TTC549 (cell line): ENCODE measurements at regions not wholly inside any gene's neighbourhood (a gene's known extent, or its start where the extent isn't known, plus 50 kb on each side); places are given as distances from the start of the nearest gene placed in this dataset.

Experiments
- FAIRE-seq: peaks from 2 replicates; lab custom pipeline; 2012; peaks lifted over from hg19 to GRCh38; lab: Jason Lieb, UNC

GRCh38 chr5:68748101-68748500 is 345.7 kb upstream of the SLC30A5 start:
- no peak for FAIRE-seq

DNA sequence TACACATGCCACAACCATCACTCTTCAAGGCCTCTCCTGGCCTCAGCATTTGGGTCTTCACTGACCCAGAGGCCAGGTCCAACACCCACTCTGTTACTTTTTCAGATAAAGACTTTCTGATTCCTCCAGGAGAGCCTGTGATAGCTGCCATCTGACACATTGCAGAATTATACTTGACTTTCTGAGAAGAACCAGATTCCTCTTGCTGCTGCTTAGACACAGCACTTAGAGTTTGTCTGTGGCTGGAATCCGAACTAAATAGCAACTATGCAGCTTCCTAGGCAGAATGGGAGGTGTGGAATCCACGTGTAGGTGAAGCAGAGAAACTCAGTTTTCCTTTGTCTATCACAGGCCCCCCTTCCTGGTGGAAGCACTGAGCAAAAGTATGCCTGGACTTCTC is 344.7 kb upstream of the SLC30A5 start:
- no peak for FAIRE-seq

GRCh38 chr5:68749631-68750030 is 344.2 kb upstream of the SLC30A5 start:
- no peak for FAIRE-seq

- FAIRE-seq: no peak
These were observed 342.2 kb upstream of the SLC30A5 start for GRCh38 chr5:68751661-68752060.

GRCh38 chr5:68754536-68754935 is 339.3 kb upstream of the SLC30A5 start:
- no peak for FAIRE-seq

DNA sequence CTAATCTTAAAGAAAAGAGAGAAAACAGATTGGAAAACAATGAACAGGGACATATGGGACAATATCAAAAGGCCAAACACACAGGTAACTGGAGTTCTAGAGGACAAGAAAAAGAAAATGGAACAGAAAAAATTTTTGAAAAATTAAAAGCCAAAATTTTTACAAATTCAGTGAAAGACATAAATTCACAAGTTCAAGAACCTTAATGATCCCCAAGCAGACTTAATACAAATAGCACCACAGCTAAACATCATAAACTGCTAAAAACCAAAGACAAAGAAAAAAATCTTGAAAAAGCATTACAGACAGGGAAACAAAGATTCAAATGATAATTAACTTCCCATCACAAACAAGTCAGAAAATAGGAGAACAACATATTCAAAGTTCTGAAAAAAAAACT is 338.5 kb upstream of the SLC30A5 start:
- FAIRE-seq: no peak

GRCh38 chr5:68757006-68757405 is 336.8 kb upstream of the SLC30A5 start:
- FAIRE-seq: no peak

GRCh38 chr5:68757626-68758212 is 336.1 kb upstream of the SLC30A5 start:
- no peak for FAIRE-seq

- FAIRE-seq: no peak
These were observed 334.2 kb upstream of the SLC30A5 start for GRCh38 chr5:68759593-68759992.

DNA sequence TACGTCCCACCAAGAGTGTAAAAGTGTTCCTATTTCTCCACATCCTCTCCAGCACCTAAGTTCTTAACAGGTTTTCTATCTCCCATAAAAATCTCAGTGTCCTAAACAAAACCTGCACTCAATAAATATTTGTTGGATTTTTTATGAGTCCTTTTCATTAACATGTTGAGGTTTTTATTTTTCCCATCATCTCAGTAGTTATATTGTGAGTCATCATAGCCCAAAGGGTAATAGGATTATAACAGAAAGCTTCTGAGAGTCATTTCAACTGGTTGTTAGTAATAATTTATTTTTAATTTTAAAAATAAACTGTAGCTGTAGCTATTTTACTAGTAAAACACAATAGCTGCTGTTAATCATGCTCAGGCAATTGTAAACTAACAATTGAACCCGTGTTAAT is 331.6 kb upstream of the SLC30A5 start:
- FAIRE-seq: no peak

GRCh38 chr5:68766952-68767464 is 326.8 kb upstream of the SLC30A5 start:
- FAIRE-seq: no peak

DNA sequence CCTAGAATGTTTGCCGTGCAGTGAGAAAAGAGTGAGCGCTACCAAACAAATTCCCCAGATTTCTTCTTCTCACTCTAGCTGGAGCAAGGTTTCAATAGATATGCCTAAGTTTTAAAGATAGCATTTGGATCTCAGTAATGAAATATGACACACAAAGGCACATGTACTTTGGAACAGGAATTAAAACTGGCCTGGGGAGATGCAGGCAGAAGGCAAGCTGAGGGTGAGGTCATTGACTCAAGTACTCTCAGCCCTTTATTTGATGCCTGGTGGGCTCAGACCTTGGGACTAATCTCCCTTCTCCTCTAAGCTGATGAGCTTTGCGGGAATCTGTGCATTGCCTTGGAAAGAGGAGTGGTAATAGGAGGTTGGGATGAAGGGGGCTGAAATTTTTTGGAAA is 323.3 kb upstream of the SLC30A5 start:
- no peak for FAIRE-seq

GRCh38 chr5:68771221-68771620 is 322.6 kb upstream of the SLC30A5 start:
- FAIRE-seq: no peak

DNA sequence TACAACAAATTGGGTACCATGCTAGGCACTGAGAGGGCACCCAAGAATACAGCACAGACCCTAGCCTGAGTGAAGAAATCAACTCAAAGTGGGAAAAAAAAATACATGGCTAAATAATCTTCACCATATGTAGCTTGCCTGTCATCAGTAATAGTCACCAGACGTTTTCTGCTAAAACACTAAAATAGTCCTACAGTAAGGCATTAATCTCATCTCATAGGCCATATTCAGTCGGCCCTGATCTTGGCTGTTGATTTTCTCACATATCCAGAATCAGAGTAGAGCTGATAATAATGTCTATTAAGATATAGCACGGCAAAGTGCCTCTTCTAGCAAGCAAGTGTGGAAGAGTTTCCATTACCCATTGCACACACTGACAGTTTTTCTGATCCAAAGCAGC is 322.1 kb upstream of the SLC30A5 start:
- no peak for FAIRE-seq

DNA sequence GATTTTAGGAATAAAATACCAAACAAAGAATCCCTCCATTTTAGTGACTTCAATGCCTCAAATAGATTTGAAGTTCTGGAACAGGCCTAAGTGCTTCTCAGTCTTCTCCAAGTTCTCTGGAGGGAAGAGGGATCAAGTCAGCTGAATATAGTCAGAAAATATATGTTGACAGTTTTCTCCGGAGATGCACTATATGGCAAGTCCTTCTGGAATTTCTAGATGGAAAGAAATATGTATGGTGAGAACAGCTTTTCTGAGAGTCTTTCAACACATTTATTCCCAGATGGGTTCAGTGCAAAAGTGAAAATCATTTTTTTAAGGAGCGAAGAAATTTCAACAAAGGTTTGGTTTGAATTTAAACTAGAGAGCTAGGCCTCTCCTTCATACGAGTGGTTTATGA is 317.4 kb upstream of the SLC30A5 start:
- FAIRE-seq: no peak

DNA sequence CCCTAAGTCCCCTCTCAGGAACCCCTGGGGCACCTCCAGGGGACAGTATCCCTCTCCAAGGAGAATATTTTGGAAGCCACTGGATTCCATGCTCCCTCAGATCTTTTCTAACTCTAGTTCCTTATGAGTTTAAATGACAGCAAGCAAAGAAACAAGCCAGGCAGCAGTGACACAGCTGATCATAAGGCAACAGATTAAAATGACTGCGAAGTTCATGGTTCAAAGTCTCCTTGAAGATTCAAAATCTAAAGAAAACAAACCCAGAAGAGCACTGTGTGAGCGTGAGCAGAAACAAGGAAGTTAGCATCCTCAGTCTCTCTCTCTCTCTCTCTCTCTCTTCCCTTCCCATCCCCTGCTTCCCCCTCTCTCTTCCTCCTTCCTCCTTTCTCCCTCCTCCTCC is 316.7 kb upstream of the SLC30A5 start:
- FAIRE-seq: no peak

GRCh38 chr5:68778484-68778883 is 315.3 kb upstream of the SLC30A5 start:
- FAIRE-seq: no peak

DNA sequence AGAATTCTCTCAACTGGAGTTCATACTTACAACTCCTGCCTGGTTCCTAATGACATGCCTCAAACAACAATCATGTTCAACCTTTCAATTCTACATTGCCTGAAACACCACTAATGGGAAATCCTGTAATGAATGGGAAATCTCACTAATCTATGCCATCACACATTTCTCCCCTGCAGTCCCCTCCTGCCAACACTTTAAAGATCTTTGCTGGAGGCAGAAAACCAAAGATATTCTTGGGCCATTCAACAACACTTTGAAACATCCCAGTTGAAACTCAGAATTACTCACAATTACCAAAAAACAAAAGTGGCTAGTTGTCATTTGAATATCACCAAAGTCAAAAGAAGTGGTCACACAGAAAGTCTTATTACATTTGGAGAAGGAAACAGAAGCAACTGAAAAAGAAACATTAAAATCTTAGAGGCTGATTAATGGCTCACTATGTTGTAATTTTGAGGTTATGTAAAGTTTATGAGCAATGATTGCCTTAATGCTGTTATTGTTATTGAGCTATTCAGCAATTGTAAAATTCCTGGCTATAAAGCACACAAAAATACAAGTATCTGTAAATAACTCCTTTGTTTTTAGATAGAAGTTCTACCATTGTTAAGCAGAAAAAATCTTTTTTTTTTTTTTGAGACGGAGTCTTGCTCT is 313.4 kb upstream of the SLC30A5 start:
- FAIRE-seq: no peak

GRCh38 chr5:68793074-68793473 is 300.7 kb upstream of the SLC30A5 start:
- no peak for FAIRE-seq

GRCh38 chr5:68793993-68794392 is 299.8 kb upstream of the SLC30A5 start:
- FAIRE-seq: no peak

DNA sequence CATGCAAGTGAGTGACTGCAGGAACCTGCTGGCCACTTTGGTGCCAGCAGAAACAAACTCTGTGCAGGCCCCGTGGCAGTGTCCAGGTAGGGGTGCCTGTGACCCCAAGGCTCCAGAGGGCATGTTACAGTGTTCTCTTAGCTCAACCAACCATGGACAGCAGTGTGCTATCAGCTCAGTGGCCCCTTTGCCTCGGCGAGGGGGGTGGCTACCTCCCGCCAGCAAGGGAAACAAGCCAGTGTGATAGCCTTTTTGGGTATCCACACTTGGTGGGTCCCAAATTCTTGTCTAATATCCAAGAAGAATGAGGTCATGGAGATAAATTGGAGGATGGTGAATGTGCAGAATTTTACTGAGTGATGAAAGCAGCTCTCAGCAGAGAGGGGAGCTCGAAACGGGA is 298.6 kb upstream of the SLC30A5 start:
- no peak for FAIRE-seq

GRCh38 chr5:68798877-68799843 is 294.7 kb upstream of the SLC30A5 start:
- FAIRE-seq: no peak

- FAIRE-seq: no peak
These were observed 291.4 kb upstream of the SLC30A5 start for GRCh38 chr5:68802430-68802829.
